ENCODE measurements at regions not wholly inside any gene's neighbourhood (a gene's known extent, or its start where the extent isn't known, plus 50 kb on each side); places are given as distances from the start of the nearest gene placed in this dataset.

- Histone ChIP-seq H3K79me2 (ENCODE audit: low read length) (no peaks in the 10 kb centered on the region), H3K9me3 (ENCODE audit: low read length) (no peaks in the 10 kb centered on the region), H3K9me2 (replicated peaks; ENCODE audit: insufficient read depth, low read length) (no peaks in the 10 kb centered on the region), H3K27me3 (ENCODE audit: low read length) (no peaks in the 10 kb centered on the region), H3K4me3 (ENCODE audit: low read length) (no peak overlapping the region), H3K36me3 (ENCODE audit: insufficient read depth, low read length) (no peaks in the 10 kb centered on the region), H3K4me1 (ENCODE audit: low read length) (no peaks in the 10 kb centered on the region), H4K20me1 (ENCODE audit: insufficient read depth, low read depth, low read length) (no peaks in the 10 kb centered on the region), H3K9ac (ENCODE audit: low read length) (no peak overlapping the region), H3K27ac (ENCODE audit: low read length) (no peak overlapping the region), H3K4me2 (ENCODE audit: low read depth, low read length, poor library complexity, severe bottlenecking) (no peak overlapping the region), H2AFZ (ENCODE audit: low read length) (no peak overlapping the region)
- DNase-seq, result no peak
Observed at GRCh38 chr6:100117680-100118079, 123.7 kb upstream of the MCHR2 start.

- H3K9me2 ChIP-seq (replicated peaks; ENCODE audit: insufficient read depth, low read length), result no peaks in the 10 kb centered on the region
- H3K27me3 ChIP-seq (ENCODE audit: low read length), result no peaks in the 10 kb centered on the region
- DNase-seq, result peak; percentile 82
- H2AFZ ChIP-seq (ENCODE audit: low read length), result no peak overlapping the region
- H3K27ac ChIP-seq (ENCODE audit: low read length), result no peak overlapping the region
- no peak overlapping the region for H3K9ac ChIP-seq (ENCODE audit: low read length)
- no peak overlapping the region for H3K4me2 ChIP-seq (ENCODE audit: low read depth, low read length, poor library complexity, severe bottlenecking)
- no peaks in the 10 kb centered on the region for H3K36me3 ChIP-seq (ENCODE audit: insufficient read depth, low read length)
- no peaks in the 10 kb centered on the region for H3K9me3 ChIP-seq (ENCODE audit: low read length)
- H3K4me3 ChIP-seq (ENCODE audit: low read length), result no peak overlapping the region
- no peaks in the 10 kb centered on the region for H4K20me1 ChIP-seq (ENCODE audit: insufficient read depth, low read depth, low read length)
- H3K4me1 ChIP-seq (ENCODE audit: low read length), result no peaks in the 10 kb centered on the region
- H3K79me2 ChIP-seq (ENCODE audit: low read length), result no peaks in the 10 kb centered on the region
Observed at GRCh38 chr6:100116411-100117194, 122.6 kb upstream of the MCHR2 start.

DNA sequence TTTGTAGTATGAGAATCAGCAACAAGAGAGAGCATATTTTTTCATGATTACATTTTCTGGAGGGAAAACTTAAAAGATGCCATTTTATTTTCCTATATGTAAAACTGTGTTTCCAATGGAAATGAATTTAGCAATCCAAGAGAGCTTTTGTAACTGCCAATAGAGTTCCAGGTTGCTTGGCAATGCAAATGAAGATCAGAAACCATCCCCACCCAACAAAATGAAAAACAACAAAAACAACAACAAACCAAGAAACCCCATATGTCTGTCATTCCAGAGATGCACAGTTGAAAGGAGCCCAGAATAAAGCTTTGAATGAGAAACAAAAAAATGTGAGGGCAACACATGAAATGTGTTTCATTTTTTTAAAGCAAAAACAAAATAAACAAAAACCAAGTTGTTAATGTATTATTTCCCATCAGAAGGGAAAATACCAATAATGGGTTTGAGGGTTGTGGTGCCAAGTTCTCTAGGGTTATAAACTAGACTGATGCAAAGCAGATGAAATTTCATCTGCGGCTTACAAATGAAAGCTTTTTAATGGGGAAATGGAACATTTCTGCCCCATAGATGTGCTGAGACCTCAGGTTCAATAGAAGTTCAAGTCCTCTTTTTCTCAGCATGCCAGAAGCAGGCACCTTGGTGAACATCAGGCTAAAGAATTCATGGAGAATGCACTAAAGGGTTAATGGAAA lies 121.5 kb upstream of the MCHR2 start:
- Histone ChIP-seq H4K20me1 (ENCODE audit: insufficient read depth, low read depth, low read length) (no peaks in the 10 kb centered on the region), H3K9ac (ENCODE audit: low read length) (no peak overlapping the region), H3K27ac (ENCODE audit: low read length) (no peak overlapping the region), H3K9me2 (replicated peaks; ENCODE audit: insufficient read depth, low read length) (no peaks in the 10 kb centered on the region), H3K4me2 (ENCODE audit: low read depth, low read length, poor library complexity, severe bottlenecking) (no peak overlapping the region), H3K36me3 (ENCODE audit: insufficient read depth, low read length) (no peaks in the 10 kb centered on the region), H2AFZ (ENCODE audit: low read length) (no peak overlapping the region), H3K4me3 (ENCODE audit: low read length) (no peak overlapping the region), H3K27me3 (ENCODE audit: low read length) (no peaks in the 10 kb centered on the region), H3K79me2 (ENCODE audit: low read length) (no peaks in the 10 kb centered on the region), H3K4me1 (ENCODE audit: low read length) (no peaks in the 10 kb centered on the region), H3K9me3 (ENCODE audit: low read length) (no peaks in the 10 kb centered on the region)
- no peak for DNase-seq

GRCh38 chr6:100112855-100113508 lies 119.0 kb upstream of the MCHR2 start:
- Histone ChIP-seq H3K79me2 (ENCODE audit: low read length) (no peaks in the 10 kb centered on the region), H3K27me3 (ENCODE audit: low read length) (no peaks in the 10 kb centered on the region), H3K4me3 (ENCODE audit: low read length) (no peak overlapping the region), H3K4me1 (ENCODE audit: low read length) (no peaks in the 10 kb centered on the region), H4K20me1 (ENCODE audit: insufficient read depth, low read depth, low read length) (no peaks in the 10 kb centered on the region), H2AFZ (ENCODE audit: low read length) (no peak overlapping the region), H3K27ac (ENCODE audit: low read length) (no peak overlapping the region), H3K9me2 (replicated peaks; ENCODE audit: insufficient read depth, low read length) (no peaks in the 10 kb centered on the region), H3K9ac (ENCODE audit: low read length) (no peak overlapping the region), H3K4me2 (ENCODE audit: low read depth, low read length, poor library complexity, severe bottlenecking) (no peak overlapping the region), H3K9me3 (ENCODE audit: low read length) (no peaks in the 10 kb centered on the region), H3K36me3 (ENCODE audit: insufficient read depth, low read length) (no peaks in the 10 kb centered on the region)
- no peak for DNase-seq

DNA sequence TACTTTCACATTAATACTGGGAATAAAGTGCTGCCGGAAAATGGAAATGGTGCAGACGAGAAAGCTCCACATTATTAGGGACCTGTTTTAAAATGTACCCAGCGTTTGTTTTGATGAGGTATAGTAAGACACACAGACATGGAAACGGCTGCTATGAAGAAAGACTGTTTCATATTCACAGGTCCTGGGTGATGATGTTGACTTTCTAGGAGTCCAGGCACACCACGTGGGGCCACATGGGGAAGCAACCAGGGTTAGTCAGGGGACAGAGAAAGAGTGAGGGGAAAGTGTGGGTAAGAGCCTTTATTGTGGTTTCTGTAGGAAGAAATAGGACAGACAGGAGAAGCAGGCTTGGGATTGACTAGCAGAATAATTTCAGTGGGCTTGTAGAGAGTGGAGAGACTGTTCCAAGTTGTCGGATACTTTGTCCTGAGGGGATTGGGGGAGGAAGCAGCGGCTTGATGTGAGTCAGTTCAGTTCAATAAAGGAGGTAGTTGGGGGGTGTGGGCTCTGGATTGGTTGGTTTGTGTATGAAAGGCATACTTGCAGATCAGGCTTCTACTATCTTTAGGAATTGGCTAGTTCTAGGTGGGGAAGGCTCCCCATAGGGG lies 112.0 kb upstream of the MCHR2 start:
- H4K20me1 ChIP-seq (ENCODE audit: insufficient read depth, low read depth, low read length), result no peaks in the 10 kb centered on the region
- H3K9ac ChIP-seq (ENCODE audit: low read length), result no peak overlapping the region
- H3K27me3 ChIP-seq (ENCODE audit: low read length), result no peaks in the 10 kb centered on the region
- no peaks in the 10 kb centered on the region for H3K36me3 ChIP-seq (ENCODE audit: insufficient read depth, low read length)
- no peaks in the 10 kb centered on the region for H3K9me2 ChIP-seq (replicated peaks; ENCODE audit: insufficient read depth, low read length)
- DNase-seq, result no peak
- no peak overlapping the region for H3K4me2 ChIP-seq (ENCODE audit: low read depth, low read length, poor library complexity, severe bottlenecking)
- H3K4me1 ChIP-seq (ENCODE audit: low read length), result no peaks in the 10 kb centered on the region
- no peak overlapping the region for H3K27ac ChIP-seq (ENCODE audit: low read length)
- H3K79me2 ChIP-seq (ENCODE audit: low read length), result no peaks in the 10 kb centered on the region
- no peaks in the 10 kb centered on the region for H3K9me3 ChIP-seq (ENCODE audit: low read length)
- H3K4me3 ChIP-seq (ENCODE audit: low read length), result no peak overlapping the region
- no peak overlapping the region for H2AFZ ChIP-seq (ENCODE audit: low read length)

DNA sequence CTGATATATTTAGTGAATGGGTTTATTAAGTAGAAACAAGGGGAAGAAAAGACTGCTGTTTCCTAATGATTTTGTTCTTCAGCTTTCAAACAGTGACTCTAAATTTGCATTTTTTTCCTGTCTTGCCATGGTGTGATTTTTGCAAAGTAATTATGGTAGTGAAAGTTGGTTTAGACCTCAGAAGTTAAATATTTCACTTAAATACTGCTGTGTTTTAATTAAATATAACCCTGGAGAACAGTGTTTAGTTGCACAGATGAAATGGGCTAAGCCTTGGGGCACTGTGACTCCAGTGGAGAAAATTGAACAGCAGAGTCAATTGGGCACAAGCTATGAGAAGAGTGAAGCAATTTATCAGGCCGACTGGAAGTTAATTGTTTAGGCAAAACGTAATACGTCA lies 111.1 kb upstream of the MCHR2 start:
- no peaks in the 10 kb centered on the region for H4K20me1 ChIP-seq (ENCODE audit: insufficient read depth, low read depth, low read length)
- H3K4me3 ChIP-seq (ENCODE audit: low read length), result no peak overlapping the region
- no peak overlapping the region for H3K4me2 ChIP-seq (ENCODE audit: low read depth, low read length, poor library complexity, severe bottlenecking)
- no peaks in the 10 kb centered on the region for H3K27me3 ChIP-seq (ENCODE audit: low read length)
- H3K9me3 ChIP-seq (ENCODE audit: low read length), result no peaks in the 10 kb centered on the region
- H3K4me1 ChIP-seq (ENCODE audit: low read length), result no peaks in the 10 kb centered on the region
- DNase-seq, result no peak
- no peaks in the 10 kb centered on the region for H3K36me3 ChIP-seq (ENCODE audit: insufficient read depth, low read length)
- no peak overlapping the region for H3K27ac ChIP-seq (ENCODE audit: low read length)
- no peak overlapping the region for H2AFZ ChIP-seq (ENCODE audit: low read length)
- no peaks in the 10 kb centered on the region for H3K9me2 ChIP-seq (replicated peaks; ENCODE audit: insufficient read depth, low read length)
- no peak overlapping the region for H3K9ac ChIP-seq (ENCODE audit: low read length)
- H3K79me2 ChIP-seq (ENCODE audit: low read length), result no peaks in the 10 kb centered on the region

GRCh38 chr6:100103931-100104330 lies 109.9 kb upstream of the MCHR2 start:
- Histone ChIP-seq H3K4me1 (ENCODE audit: low read length) (no peaks in the 10 kb centered on the region), H3K27ac (ENCODE audit: low read length) (no peak overlapping the region), H3K4me2 (ENCODE audit: low read depth, low read length, poor library complexity, severe bottlenecking) (no peak overlapping the region), H3K27me3 (ENCODE audit: low read length) (no peaks in the 10 kb centered on the region), H3K9ac (ENCODE audit: low read length) (no peak overlapping the region), H4K20me1 (ENCODE audit: insufficient read depth, low read depth, low read length) (no peaks in the 10 kb centered on the region), H3K9me3 (ENCODE audit: low read length) (no peaks in the 10 kb centered on the region), H3K9me2 (replicated peaks; ENCODE audit: insufficient read depth, low read length) (no peaks in the 10 kb centered on the region), H3K4me3 (ENCODE audit: low read length) (no peak overlapping the region), H3K36me3 (ENCODE audit: insufficient read depth, low read length) (no peaks in the 10 kb centered on the region), H3K79me2 (ENCODE audit: low read length) (no peaks in the 10 kb centered on the region), H2AFZ (ENCODE audit: low read length) (no peak overlapping the region)
- no peak for DNase-seq

DNA sequence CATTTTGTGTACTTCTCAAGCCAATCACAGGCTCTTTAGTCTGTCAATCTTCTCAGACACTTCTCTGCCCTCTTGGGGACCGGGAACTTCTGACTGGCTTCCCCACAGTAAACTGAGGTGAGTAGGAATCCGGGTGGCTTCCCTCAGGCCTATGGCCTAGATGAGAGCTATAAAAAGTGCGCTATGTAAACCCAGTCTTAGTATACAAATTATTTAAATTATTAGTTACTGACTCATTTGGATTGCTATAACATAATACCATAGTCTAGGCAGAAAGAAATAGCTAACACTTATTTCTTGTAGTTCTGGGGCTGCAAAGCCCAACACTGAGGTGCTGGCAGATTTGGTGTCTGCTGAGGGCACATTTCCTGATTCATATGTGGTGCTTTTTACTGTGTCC lies 109.2 kb upstream of the MCHR2 start:
- no peaks in the 10 kb centered on the region for H3K9me2 ChIP-seq (replicated peaks; ENCODE audit: insufficient read depth, low read length)
- H3K36me3 ChIP-seq (ENCODE audit: insufficient read depth, low read length), result no peaks in the 10 kb centered on the region
- no peaks in the 10 kb centered on the region for H3K27me3 ChIP-seq (ENCODE audit: low read length)
- H3K79me2 ChIP-seq (ENCODE audit: low read length), result no peaks in the 10 kb centered on the region
- no peaks in the 10 kb centered on the region for H3K4me1 ChIP-seq (ENCODE audit: low read length)
- DNase-seq, result no peak
- no peak overlapping the region for H3K4me3 ChIP-seq (ENCODE audit: low read length)
- no peak overlapping the region for H2AFZ ChIP-seq (ENCODE audit: low read length)
- no peak overlapping the region for H3K9ac ChIP-seq (ENCODE audit: low read length)
- no peak overlapping the region for H3K4me2 ChIP-seq (ENCODE audit: low read depth, low read length, poor library complexity, severe bottlenecking)
- no peak overlapping the region for H3K27ac ChIP-seq (ENCODE audit: low read length)
- H3K9me3 ChIP-seq (ENCODE audit: low read length), result no peaks in the 10 kb centered on the region
- H4K20me1 ChIP-seq (ENCODE audit: insufficient read depth, low read depth, low read length), result no peaks in the 10 kb centered on the region

All from Karpas-422 (cell line).